WTC11 (cell line): ENCODE measurements at regions not wholly inside any gene's neighbourhood (a gene's known extent, or its start where the extent isn't known, plus 50 kb on each side); places are given as distances from the start of the nearest gene placed in this dataset.

Experiments used
- ATAC-seq: fragments of 200-7000 bp; cut with Tn5 transposase; 2 replicates; pipeline ENCODE4 v1.10.0; 2021; ENCODE audit warnings: mild to moderate bottlenecking, moderate library complexity
- CTCF ChIA-PET: fragments of 300-600 bp; sonication (Branson Sonifier 250); formaldehyde crosslinking; loops from one replicate; lab custom pipeline; 2021; ENCODE audit warnings: antibody characterized with exemption; lab: Charles Lee
- POLR2A ChIA-PET: fragments of 350-600 bp; sonication (Branson Sonifier 250); formaldehyde crosslinking; loops from one replicate; lab custom pipeline; 2021; ENCODE audit warnings: antibody characterized with exemption; lab: Charles Lee
- DNase-seq: peaks from one replicate; pipeline ENCODE4 v3.0.0; 2021; ENCODE audit warnings: low spot score
- H3K27ac Mint-ChIP-seq: 2 replicates; pipeline ENCODE4 v1.8.0; 2021; ENCODE audit warnings: mixed read lengths
- H3K27me3 Mint-ChIP-seq: 2 replicates; pipeline ENCODE4 v1.8.0; 2021; ENCODE audit warnings: low read depth, mild to moderate bottlenecking, moderate library complexity, mixed read lengths
- H3K36me3 Mint-ChIP-seq: 2 replicates; pipeline ENCODE4 v1.8.0; 2021; ENCODE audit warnings: mixed read lengths
- H3K4me1 Mint-ChIP-seq: 2 replicates; pipeline ENCODE4 v1.8.0; 2022; ENCODE audit warnings: mixed read lengths
- H3K4me3 Mint-ChIP-seq: 2 replicates; pipeline ENCODE4 v1.8.0; 2021; ENCODE audit warnings: mild to moderate bottlenecking, moderate library complexity, mixed read lengths
- H3K9me3 Mint-ChIP-seq: 2 replicates; pipeline ENCODE4 v1.8.0; 2021; ENCODE audit warnings: mixed read lengths
- ATF2 ChIP-seq: sonication (generic); formaldehyde crosslinking; IDR thresholded peaks from 2 replicates; pipeline ENCODE4 v1.8.1; 2022; ENCODE audit warnings: low read depth, missing genetic modification reagents, borderline replicate concordance
- ATF6 ChIP-seq: sonication (generic); formaldehyde crosslinking; IDR thresholded peaks from 2 replicates; pipeline ENCODE4 v1.8.1; 2023; ENCODE audit warnings: mild to moderate bottlenecking, missing genetic modification reagents
- CDX4 ChIP-seq: fragments of 250-450 bp; sonication (Bioruptor Pico); IDR thresholded peaks from 2 replicates; pipeline ENCODE4 v1.9.0; 2021; ENCODE audit warnings: moderate library complexity, mild to moderate bottlenecking, inconsistent platforms, borderline replicate concordance
- E2F5 ChIP-seq: sonication (generic); formaldehyde crosslinking; IDR thresholded peaks from 2 replicates; pipeline ENCODE4 v1.8.1; 2022; ENCODE audit warnings: mild to moderate bottlenecking, moderate library complexity, missing genetic modification reagents
- FOXP1 ChIP-seq: sonication (generic); formaldehyde crosslinking; IDR thresholded peaks from 2 replicates; pipeline ENCODE4 v1.8.0; 2022; ENCODE audit warnings: missing genetic modification reagents, mild to moderate bottlenecking, moderate library complexity, borderline replicate concordance
- HMGA2 ChIP-seq: fragments of 250-450 bp; sonication (Bioruptor Pico); IDR thresholded peaks from 2 replicates; pipeline ENCODE4 v1.4.0; 2021; ENCODE audit warnings: mild to moderate bottlenecking, moderate library complexity
- HMGXB4 ChIP-seq: sonication (generic); formaldehyde crosslinking; IDR thresholded peaks from 2 replicates; pipeline ENCODE4 v1.8.1; 2023; ENCODE audit warnings: mild to moderate bottlenecking, moderate library complexity, missing genetic modification reagents
- JAZF1 ChIP-seq: fragments of 250-450 bp; sonication (Bioruptor Pico); IDR thresholded peaks from 2 replicates; pipeline ENCODE4 v1.9.0; 2021; ENCODE audit warnings: moderate library complexity, mild to moderate bottlenecking, inconsistent platforms
- MAX ChIP-seq: sonication (generic); formaldehyde crosslinking; IDR thresholded peaks from 2 replicates; pipeline ENCODE4 v1.8.0; 2022; ENCODE audit warnings: mild to moderate bottlenecking, missing genetic modification reagents
- PREB ChIP-seq: sonication (generic); formaldehyde crosslinking; IDR thresholded peaks from 2 replicates; pipeline ENCODE4 v1.8.1; 2022; ENCODE audit warnings: mild to moderate bottlenecking, missing genetic modification reagents, moderate library complexity, borderline replicate concordance
- TEAD4 ChIP-seq: sonication (generic); formaldehyde crosslinking; IDR thresholded peaks from 2 replicates; pipeline ENCODE4 v1.8.0; 2022; ENCODE audit warnings: mild to moderate bottlenecking, missing genetic modification reagents
- USF1 ChIP-seq: sonication (generic); formaldehyde crosslinking; IDR thresholded peaks from 2 replicates; pipeline ENCODE4 v1.8.0; 2022; ENCODE audit warnings: mild to moderate bottlenecking, missing genetic modification reagents
- USF2 ChIP-seq: sonication (generic); formaldehyde crosslinking; IDR thresholded peaks from 2 replicates; pipeline ENCODE4 v1.8.1; 2023; ENCODE audit warnings: mild to moderate bottlenecking, missing genetic modification reagents, moderate library complexity
- ZNF317 ChIP-seq: sonication (generic); formaldehyde crosslinking; IDR thresholded peaks from 2 replicates; pipeline ENCODE4 v1.8.1; 2023; ENCODE audit warnings: low read depth, mild to moderate bottlenecking, moderate library complexity, missing genetic modification reagents, borderline replicate concordance
- ZNF416 ChIP-seq: fragments of 250-450 bp; sonication (Bioruptor Pico); IDR thresholded peaks from 2 replicates; pipeline ENCODE4 v1.9.0; 2021; ENCODE audit warnings: mild to moderate bottlenecking, inconsistent platforms
- ZNF532 ChIP-seq: fragments of 250-450 bp; sonication (Bioruptor Pico); IDR thresholded peaks from 2 replicates; pipeline ENCODE4 v1.9.0; 2021; ENCODE audit warnings: mild to moderate bottlenecking, borderline replicate concordance

GRCh38 chr15:70475407-70475781 is 288.0 kb downstream of the UACA start (continued):
- no peak for TF ChIP-seq PREB (CRISPR knock-in tag)
- no peak for TF ChIP-seq ZNF532 (CRISPR knock-in tag)
- no peak for TF ChIP-seq ATF6 (CRISPR knock-in tag)
- TF ChIP-seq ZNF416 (CRISPR knock-in tag): no peak
- no peak for TF ChIP-seq ATF2 (CRISPR knock-in tag)
- TF ChIP-seq HMGA2 (CRISPR knock-in tag): no peak
- no peak for TF ChIP-seq JAZF1 (CRISPR knock-in tag)
- no peak for TF ChIP-seq E2F5 (CRISPR knock-in tag)
- TF ChIP-seq CDX4 (CRISPR knock-in tag): no peak
- TF ChIP-seq HMGXB4 (CRISPR knock-in tag): no peak
- TF ChIP-seq, all 79 proteins: peak for 0

- no peak for ATAC-seq
- TF ChIP-seq FOXP1 (CRISPR knock-in tag) (no peak), ZNF416 (CRISPR knock-in tag) (no peak), ZNF317 (CRISPR knock-in tag) (no peak), TEAD4 (CRISPR knock-in tag) (no peak), MAX (no peak), USF2 (CRISPR knock-in tag) (no peak), USF1 (no peak)
Observed at GRCh38 chr15:70474471-70475406, 288.6 kb downstream of the UACA start.

More at GRCh38 chr15:70474471-70475406, 288.6 kb downstream of the UACA start:
- CTCF ChIA-PET: interaction anchor here (1.5 kb wide), 2 partner anchors 8 to 13 kb away, joined by 6 to 7 read pairs; no protein-coding TSS in a partner anchor
- no peak overlapping the region for H3K4me3 Mint-ChIP-seq
- no peaks in the 10 kb centered on the region for H3K4me1 Mint-ChIP-seq
- no peak for DNase-seq
- no peaks in the 10 kb centered on the region for H3K36me3 Mint-ChIP-seq
- H3K27me3 Mint-ChIP-seq: no peaks in the 10 kb centered on the region
- POLR2A ChIA-PET: no interaction called here
- peaks cover 3% of the 10 kb centered on the region; the same call in 1 of the 2 replicates for H3K9me3 Mint-ChIP-seq
- no peak overlapping the region for H3K27ac Mint-ChIP-seq
